B cell (primary cell): ENCODE measurements at regions not wholly inside any gene's neighbourhood (a gene's known extent, or its start where the extent isn't known, plus 50 kb on each side); places are given as distances from the start of the nearest gene placed in this dataset.

Experiments used
- CTCF ChIP-seq: fragments of 200-600 bp; IDR thresholded peaks from one replicate; pipeline ENCODE4 v1.8.0; 2022; ENCODE audit warnings: antibody characterized with exemption, mild to moderate bottlenecking
- EZH2 ChIP-seq: IDR thresholded peaks from 2 replicates; pipeline ENCODE4 v1.6.1; 2012; ENCODE audit warnings: borderline replicate concordance, low read depth, mild to moderate bottlenecking, moderate library complexity, low read length; ENCODE audit not compliant: insufficient read depth, poor library complexity, severe bottlenecking

DNA sequence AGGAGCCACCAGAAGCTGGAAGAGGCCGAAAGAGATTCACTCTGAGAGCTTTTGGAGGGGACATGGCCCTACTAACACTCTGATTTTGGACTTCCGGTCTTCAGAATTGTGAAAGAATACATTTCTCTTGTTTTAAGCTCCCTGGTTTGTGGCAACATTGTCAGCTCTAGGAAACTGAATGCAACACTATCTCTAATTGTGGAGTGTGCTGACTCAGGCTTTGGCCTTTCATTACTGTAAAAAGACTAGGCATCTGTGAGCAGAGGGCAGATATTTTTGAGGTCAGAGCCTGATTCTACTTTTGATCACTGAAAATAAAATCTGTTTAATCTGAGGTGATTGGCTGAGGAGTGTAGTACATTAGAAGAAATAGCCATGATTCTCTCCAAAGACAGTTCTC is 185.4 kb upstream of the FAM98A start:
- TF ChIP-seq CTCF (no peak), EZH2 (no peak)
